ENCODE measurements at regions not wholly inside any gene's neighbourhood (a gene's known extent, or its start where the extent isn't known, plus 50 kb on each side); places are given as distances from the start of the nearest gene placed in this dataset.
"Not testable (repeated sequence)": the region's sequence is repeated elsewhere in the genome, so short reads cannot be mapped to it uniquely, and the experiment has no call there.

GRCh38 chr3:191005790-191006189, 143.3 kb upstream of the GMNC start:
- no peak for DNase-seq
- no peak for ATAC-seq
- intact Hi-C loops (cut with DNase I) = no loop called here

GRCh38 chr3:191003742-191004141, 141.2 kb upstream of the GMNC start:
- ATAC-seq (no peak), DNase-seq (no peak)
- intact Hi-C loops (cut with DNase I) = no loop called here

- no peak for DNase-seq
- ATAC-seq = no peak
- intact Hi-C loops (cut with DNase I) = no loop called here
These were observed 133.8 kb upstream of the GMNC start for GRCh38 chr3:190996181-190996775.

GRCh38 chr3:190995156-190995555, 132.7 kb upstream of the GMNC start:
- DNase-seq (no peak), ATAC-seq (no peak)
- intact Hi-C loops (cut with DNase I) = no loop called here

GRCh38 chr3:190990898-190991297, 128.4 kb upstream of the GMNC start:
- DNase-seq (no peak), ATAC-seq (peak in 1 of 2 donors; percentile 54)
- intact Hi-C loops (cut with DNase I) = no loop called here

- no peak for DNase-seq
- no peak for ATAC-seq
- intact Hi-C loops (cut with DNase I) = no loop called here
These were observed 126.7 kb upstream of the GMNC start for GRCh38 chr3:190989218-190989617.

- intact Hi-C loops (cut with DNase I) = no loop called here
- no peak for ATAC-seq
These were observed 125.6 kb upstream of the GMNC start for GRCh38 chr3:190988102-190988501.

GRCh38 chr3:190984502-190985244, 122.2 kb upstream of the GMNC start:
- no peak for ATAC-seq
- intact Hi-C loops (cut with DNase I) = no loop called here
- DNase-seq = no peak

More at GRCh38 chr3:190988102-190988501, 125.6 kb upstream of the GMNC start:
- no peak for DNase-seq

GRCh38 chr3:190983875-190984274, 121.4 kb upstream of the GMNC start:
- DNase-seq = no peak
- intact Hi-C loops (cut with DNase I) = no loop called here
- ATAC-seq = no peak

GRCh38 chr3:190973771-190974170, 111.3 kb upstream of the GMNC start:
- ATAC-seq = no peak
- intact Hi-C loops (cut with DNase I) = no loop called here
- DNase-seq = no peak

- ATAC-seq (no peak), DNase-seq (no peak)
- intact Hi-C loops (cut with DNase I) = no loop called here
These were observed 110.4 kb upstream of the GMNC start for GRCh38 chr3:190972840-190973270.

GRCh38 chr3:190972196-190972595, 109.7 kb upstream of the GMNC start:
- DNase-seq (no peak), ATAC-seq (no peak)
- intact Hi-C loops (cut with DNase I) = no loop called here

- intact Hi-C loops (cut with DNase I) = no loop called here
- DNase-seq (no peak), ATAC-seq (no peak)
These were observed 108.1 kb upstream of the GMNC start for GRCh38 chr3:190970560-190970959.

GRCh38 chr3:190968616-190969015, 106.1 kb upstream of the GMNC start:
- intact Hi-C loops (cut with DNase I) = no loop called here
- DNase-seq (no peak), ATAC-seq (no peak)

- intact Hi-C loops (cut with DNase I); ATAC-seq; DNase-seq: not testable (repeated sequence)
These were observed 102.4 kb upstream of the GMNC start for GRCh38 chr3:190964931-190965330.

- DNase-seq (no peak), ATAC-seq (no peak)
- intact Hi-C loops (cut with DNase I) = no loop called here
These were observed 96.6 kb upstream of the GMNC start for GRCh38 chr3:190959077-190959476.

GRCh38 chr3:190941694-190942260, 79.3 kb upstream of the GMNC start:
- no peak for ATAC-seq
- intact Hi-C loops (cut with DNase I) = no loop called here
- no peak for DNase-seq

GRCh38 chr3:190934616-190935015, 72.1 kb upstream of the GMNC start:
- intact Hi-C loops (cut with DNase I); ATAC-seq; DNase-seq: not testable (repeated sequence)

- intact Hi-C loops (cut with DNase I) = no loop called here
- DNase-seq (no peak), ATAC-seq (no peak)
These were observed 64.1 kb upstream of the GMNC start for GRCh38 chr3:190926619-190927018.

- DNase-seq = no peak
- intact Hi-C loops (cut with DNase I) = no loop called here
- no peak for ATAC-seq
These were observed 50.2 kb upstream of the GMNC start for GRCh38 chr3:190912736-190913135.
